H1 (cell line): ENCODE measurements at regions not wholly inside any gene's neighbourhood (a gene's known extent, or its start where the extent isn't known, plus 50 kb on each side); places are given as distances from the start of the nearest gene placed in this dataset.

Source experiments
- JUN ChIP-seq: IDR thresholded peaks from 2 replicates; pipeline ENCODE4 v1.6.1; 2011; ENCODE audit warnings: low read depth, mild to moderate bottlenecking, improper control_type of control experiment, low read length
- SIX5 ChIP-seq: IDR thresholded peaks from 2 replicates; pipeline ENCODE4 v1.6.1; 2011; ENCODE audit warnings: mild to moderate bottlenecking, low read depth, low read length
- TAF1 ChIP-seq: IDR thresholded peaks from 2 replicates; pipeline ENCODE4 v1.6.1; 2011; ENCODE audit warnings: mild to moderate bottlenecking, low read depth, low read length

DNA sequence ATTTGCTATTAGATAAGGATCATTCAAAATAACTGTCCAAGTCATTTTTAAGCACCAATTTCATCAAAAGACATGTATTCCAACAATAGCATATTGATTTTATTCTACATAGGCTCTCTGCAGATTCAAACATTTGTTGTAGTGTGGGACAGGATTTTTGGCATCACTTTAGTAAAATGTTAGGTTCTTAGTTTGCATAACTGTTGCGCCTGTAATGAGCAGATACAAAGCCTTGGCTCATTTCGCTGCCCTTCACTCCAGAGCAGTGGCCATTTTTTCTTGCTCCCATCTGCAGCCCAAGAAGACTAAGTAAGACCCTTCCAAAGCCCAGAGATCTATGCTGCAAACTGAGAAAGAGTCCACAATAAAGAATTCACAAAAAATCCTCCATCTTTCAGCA, 446.0 kb upstream of the MPDZ start (continued):
- TF ChIP-seq JUN (no peak), TAF1 (no peak), SIX5 (no peak)
